ENCODE measurements at regions not wholly inside any gene's neighbourhood (a gene's known extent, or its start where the extent isn't known, plus 50 kb on each side); places are given as distances from the start of the nearest gene placed in this dataset.

- Histone ChIP-seq H3K4me1 (ENCODE audit: low read depth) (no peaks in the 10 kb centered on the region), H3K27ac (no peak overlapping the region), H3K4me3 (no peak overlapping the region), H3K27me3 (no peaks in the 10 kb centered on the region), H3K36me3 (no peaks in the 10 kb centered on the region), H3K9me3 (ENCODE audit: low read depth) (no peaks in the 10 kb centered on the region)
- no peak for TF ChIP-seq CTCF (IDR thresholded peaks at IDR 0.05; ENCODE audit: low read depth, low read length)
- no peak for DNase-seq (ENCODE audit: low read depth in 1 of 2, low spot score in 1 of 2)
These were observed 60.1 kb upstream of the RALGAPA2 start for GRCh38 chr20:20772497-20773085.

- DNase-seq (ENCODE audit: low read depth in 1 of 2, low spot score in 1 of 2), result no peak
- no peaks in the 10 kb centered on the region for H3K9me3 ChIP-seq (ENCODE audit: low read depth)
- no peaks in the 10 kb centered on the region for H3K36me3 ChIP-seq
- H3K4me3 ChIP-seq, result no peak overlapping the region
- H3K4me1 ChIP-seq (ENCODE audit: low read depth), result no peaks in the 10 kb centered on the region
- no peak overlapping the region for H3K27ac ChIP-seq
- TF ChIP-seq CTCF (IDR thresholded peaks at IDR 0.05; ENCODE audit: low read depth, low read length), result no peak
- H3K27me3 ChIP-seq, result no peaks in the 10 kb centered on the region
These were observed 55.9 kb upstream of the RALGAPA2 start for GRCh38 chr20:20768202-20768815.

GRCh38 chr20:20765696-20766365, 53.4 kb upstream of the RALGAPA2 start:
- H3K27ac ChIP-seq, result no peak overlapping the region
- no peaks in the 10 kb centered on the region for H3K4me1 ChIP-seq (ENCODE audit: low read depth)
- no peak overlapping the region for H3K4me3 ChIP-seq
- TF ChIP-seq CTCF (IDR thresholded peaks at IDR 0.05; ENCODE audit: low read depth, low read length), result no peak
- no peaks in the 10 kb centered on the region for H3K27me3 ChIP-seq
- H3K36me3 ChIP-seq, result no peaks in the 10 kb centered on the region
- DNase-seq (ENCODE audit: low read depth in 1 of 2, low spot score in 1 of 2), result no peak
- H3K9me3 ChIP-seq (ENCODE audit: low read depth), result no peaks in the 10 kb centered on the region

GRCh38 chr20:20763650-20764049, 51.2 kb upstream of the RALGAPA2 start:
- H3K4me3 ChIP-seq, result no peak overlapping the region
- no peak overlapping the region for H3K27ac ChIP-seq
- no peaks in the 10 kb centered on the region for H3K27me3 ChIP-seq
- no peak for TF ChIP-seq CTCF (IDR thresholded peaks at IDR 0.05; ENCODE audit: low read depth, low read length)
- no peaks in the 10 kb centered on the region for H3K9me3 ChIP-seq (ENCODE audit: low read depth)
- H3K36me3 ChIP-seq, result no peaks in the 10 kb centered on the region
- no peak for DNase-seq (ENCODE audit: low read depth in 1 of 2, low spot score in 1 of 2)
- H3K4me1 ChIP-seq (ENCODE audit: low read depth), result no peaks in the 10 kb centered on the region
